Motor neuron (in vitro differentiated cells): ENCODE measurements at regions not wholly inside any gene's neighbourhood (a gene's known extent, or its start where the extent isn't known, plus 50 kb on each side); places are given as distances from the start of the nearest gene placed in this dataset.

Source experiments
- ATAC-seq, 8 experiments: fragments of 200-7000 bp; cut with Tn5 transposase; replicated peaks in 6 of 8; 2 replicates each; pipeline ENCODE4 v1.8.0; 2021; ENCODE audit warnings: mild to moderate bottlenecking in 8 of 8, moderate library complexity in 8 of 8
- H3K27ac ChIP-seq, 2 donors: fragments of 250-450 bp; sonication (Bioruptor Pico); 2 replicates each; pipeline ENCODE4 v1.9.0; 2021; ENCODE audit warnings: antibody characterized with exemption in 2 of 2, mild to moderate bottlenecking in 2 of 2, moderate library complexity in 1 of 2
- H3K4me1 ChIP-seq, 2 donors: fragments of 250-450 bp; sonication (Bioruptor Pico); replicated peaks in 1 of 2; 2 replicates each; pipeline ENCODE4 v1.6.1; 2021; ENCODE audit warnings: antibody characterized with exemption in 2 of 2, mild to moderate bottlenecking in 2 of 2, moderate library complexity in 1 of 2
- H3K4me3 ChIP-seq, 5 donors: fragments of 250-450 bp; sonication (Bioruptor Pico); 2 replicates each; pipeline ENCODE4 v1.9.0; 2021; ENCODE audit warnings: antibody characterized with exemption in 5 of 5, mild to moderate bottlenecking in 5 of 5, moderate library complexity in 4 of 5
- WGBS, 10 experiments: fragments of 450-650 bp; shearing (Covaris generic); methylation state at CpG; one replicate each; pipeline ENCODE4 v1.0.0; 2022; 5-methylcytosine and 5-hydroxymethylcytosine counted together
- in situ Hi-C, 9 experiments: fragments of 400-800 bp; cut with MboI; loops; one replicate each; pipeline ENCODE4 v1.15.0; 2021; ENCODE audit warnings: low sequenced_read_pairs in 9 of 9, low pct_unique_long_range_greater_than_20kb in 2 of 9; ENCODE audit not compliant: unreplicated experiment in 9 of 9

DNA sequence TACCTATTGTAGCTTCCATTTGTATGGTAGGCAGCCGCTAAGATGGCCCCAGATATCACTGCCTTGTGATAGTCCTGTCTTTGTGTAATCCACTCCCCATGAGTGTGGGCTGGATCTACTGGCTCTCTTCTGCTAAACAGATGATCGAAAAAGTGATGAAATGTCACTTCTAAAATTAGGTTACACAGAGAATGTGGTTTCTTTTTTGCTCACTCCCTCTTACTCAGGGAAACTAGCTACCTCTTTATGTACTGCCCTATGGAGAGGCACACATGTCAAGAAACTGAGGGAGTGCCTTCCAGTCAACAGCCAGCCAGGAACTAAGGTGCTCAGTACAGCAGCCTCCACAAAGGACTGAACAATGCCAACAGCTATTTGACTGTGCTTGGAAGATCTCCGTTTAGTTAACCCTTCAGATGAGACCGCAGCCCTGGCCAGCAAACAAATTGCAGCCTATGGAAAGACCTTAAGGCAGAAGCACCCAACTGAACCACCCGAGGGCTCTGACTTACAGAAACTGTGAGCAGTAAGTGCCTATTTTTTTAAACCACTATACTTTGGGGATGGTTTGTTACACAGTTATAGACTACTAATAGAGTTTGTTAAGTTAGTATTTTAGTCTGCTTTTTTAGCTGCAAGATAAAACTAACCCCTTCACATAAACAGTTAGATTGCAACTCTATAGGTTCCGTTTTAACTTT lies 113.2 kb upstream of the MAF start:
- H3K27ac ChIP-seq: no peak overlapping the region
- in situ Hi-C loops: no loop called here
- ATAC-seq: no peak
- H3K4me3 ChIP-seq: no peak overlapping the region
- WGBS, 10 experiments: 35 to 95% (median 80%) methylated on average over 1 to 5 of the region's 6 CpGs
- H3K4me1 ChIP-seq: no peaks in the 10 kb centered on the region

DNA sequence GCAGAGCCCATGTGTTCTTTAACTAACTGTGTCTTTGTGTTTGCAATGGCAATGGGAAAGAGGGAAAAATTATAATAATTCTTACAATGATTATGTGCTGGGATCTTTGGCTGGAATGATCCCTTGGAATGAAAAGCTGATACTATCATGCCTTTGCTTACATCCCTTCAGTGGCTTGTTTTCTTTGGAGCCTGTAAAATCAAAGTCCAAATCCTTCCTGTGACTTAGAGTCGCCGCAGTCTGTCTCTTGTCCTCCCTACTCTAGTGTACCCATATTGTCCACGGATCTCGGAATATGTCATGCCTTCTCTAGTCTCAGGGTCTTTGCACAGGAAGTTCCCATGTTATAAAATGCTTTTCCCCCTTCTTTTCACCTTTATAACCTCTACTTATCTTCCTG lies 111.7 kb upstream of the MAF start:
- WGBS, 10 experiments: 12 to 100% (median 80%) methylated on average over 2 to 4 of the region's 4 CpGs; no CpG with 5 or more reads in 3 of the 10 experiments
- ATAC-seq: no peak
- Histone ChIP-seq H3K4me1 (no peaks in the 10 kb centered on the region), H3K4me3 (no peak overlapping the region), H3K27ac (no peak overlapping the region)
- in situ Hi-C loops: no loop called here

DNA sequence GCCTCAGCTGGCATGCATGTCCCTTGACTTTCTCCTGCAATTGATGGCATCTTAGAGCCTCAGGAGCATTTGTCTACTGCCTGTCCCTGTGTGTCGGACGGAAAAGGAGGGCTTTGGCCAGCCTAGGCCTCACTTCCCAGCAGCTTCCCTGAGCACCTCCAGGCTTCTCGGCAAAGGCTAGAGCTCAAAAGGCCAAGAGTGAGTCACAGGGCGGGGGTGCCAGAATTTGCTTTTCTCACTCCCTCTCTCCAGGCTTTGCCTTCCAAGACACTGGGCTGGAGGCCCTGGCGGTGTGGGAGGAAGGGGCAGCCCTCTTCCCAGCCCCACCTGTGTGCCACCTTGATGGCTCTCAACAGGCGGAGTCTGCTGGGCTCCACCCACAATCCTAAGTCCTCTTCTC lies 107.3 kb upstream of the MAF start:
- WGBS, 10 experiments: 0 to 100% (median 76%) methylated on average over 2 to 3 of the region's 6 CpGs; no CpG with 5 or more reads in 6 of the 10 experiments
- Histone ChIP-seq H3K4me3 (no peak overlapping the region), H3K27ac (no peak overlapping the region), H3K4me1 (no peaks in the 10 kb centered on the region)
- in situ Hi-C loops: no loop called here
- ATAC-seq: peak in 3 of 8 experiments; percentile 79 to 99 (median 99)

DNA sequence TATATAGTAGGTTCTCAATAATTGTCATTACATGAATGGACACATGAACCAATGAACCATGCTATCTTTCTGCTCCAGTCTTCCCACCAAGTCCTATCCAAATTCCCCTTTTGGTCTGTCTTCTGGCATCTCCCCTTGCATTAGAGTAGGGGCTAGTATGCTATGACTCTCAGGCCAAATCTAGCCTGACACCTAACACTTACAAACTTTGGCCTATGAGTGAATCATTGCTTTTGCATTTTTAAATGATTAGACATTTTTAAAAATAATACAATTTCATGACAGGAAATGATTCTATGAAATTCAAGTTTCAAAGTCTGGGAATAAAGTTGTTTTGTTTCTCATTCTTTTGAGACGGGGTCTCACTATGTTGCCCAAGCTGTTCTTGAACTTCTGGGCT lies 102.5 kb upstream of the MAF start:
- ATAC-seq: no peak
- no peak overlapping the region for H3K27ac ChIP-seq
- H3K4me1 ChIP-seq: no peaks in the 10 kb centered on the region
- WGBS, 10 experiments: 57 to 100% (median 85%) methylated on average over 1 of the region's 1 CpG; no CpG with 5 or more reads in 4 of the 10 experiments
- in situ Hi-C loops: no loop called here
- H3K4me3 ChIP-seq: no peak overlapping the region

DNA sequence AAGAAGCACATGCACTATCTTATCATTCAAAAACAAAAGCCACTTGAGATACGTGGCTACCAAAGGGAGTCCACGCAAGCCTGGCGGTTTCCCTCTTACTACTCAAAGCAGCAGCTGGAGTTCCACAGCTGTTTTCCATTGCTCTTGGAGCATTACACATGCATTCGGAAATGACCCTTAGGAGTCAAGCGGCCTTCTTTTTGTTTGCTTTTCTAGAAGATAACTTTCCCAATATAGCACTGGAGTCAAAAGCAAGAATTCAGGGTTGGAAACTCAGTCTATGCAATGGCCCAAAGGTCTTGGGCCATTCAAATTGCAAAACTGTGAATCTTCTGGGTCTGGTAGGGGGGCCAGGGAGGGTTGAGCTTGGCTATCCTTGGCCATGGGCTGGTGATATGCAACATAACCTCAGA lies 97.8 kb upstream of the MAF start:
- ATAC-seq: no peak
- in situ Hi-C loops: no loop called here
- no peak overlapping the region for H3K4me3 ChIP-seq
- WGBS, 10 experiments: 5 to 97% (median 92%) methylated on average over 1 to 5 of the region's 5 CpGs; no CpG with 5 or more reads in 2 of the 10 experiments
- no peak overlapping the region for H3K27ac ChIP-seq
- no peaks in the 10 kb centered on the region for H3K4me1 ChIP-seq

DNA sequence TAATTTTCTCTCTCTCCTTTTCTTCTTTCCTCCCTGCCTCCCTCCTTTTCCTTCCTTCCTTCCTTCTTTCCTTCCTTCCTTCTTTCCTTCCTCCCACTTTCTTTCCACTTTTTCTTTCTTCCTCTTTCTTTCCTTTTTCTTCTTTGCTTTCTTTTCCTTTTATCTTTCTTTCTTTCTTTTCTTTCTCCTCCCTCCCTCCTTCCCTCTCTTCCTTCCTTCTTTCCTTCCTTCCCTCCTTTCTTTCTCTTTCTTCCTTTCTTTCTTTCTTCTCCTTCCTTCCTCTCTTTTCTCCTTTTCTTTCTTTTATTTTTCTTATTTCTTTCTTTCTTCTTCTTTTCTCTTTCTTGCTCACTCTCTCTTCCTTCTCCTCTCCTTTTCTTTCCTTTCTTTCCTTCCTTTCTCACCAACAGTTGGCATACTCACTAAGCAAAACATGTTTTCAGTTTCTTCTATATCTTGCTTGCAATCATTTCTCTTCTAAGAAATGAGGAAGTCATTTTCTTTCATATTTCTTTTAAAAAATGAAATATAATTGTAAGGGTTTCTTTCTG lies 97.1 kb upstream of the MAF start:
- in situ Hi-C loops: no loop called here
- no peaks in the 10 kb centered on the region for H3K4me1 ChIP-seq
- no peak overlapping the region for H3K4me3 ChIP-seq
- no peak overlapping the region for H3K27ac ChIP-seq
- ATAC-seq: no peak

DNA sequence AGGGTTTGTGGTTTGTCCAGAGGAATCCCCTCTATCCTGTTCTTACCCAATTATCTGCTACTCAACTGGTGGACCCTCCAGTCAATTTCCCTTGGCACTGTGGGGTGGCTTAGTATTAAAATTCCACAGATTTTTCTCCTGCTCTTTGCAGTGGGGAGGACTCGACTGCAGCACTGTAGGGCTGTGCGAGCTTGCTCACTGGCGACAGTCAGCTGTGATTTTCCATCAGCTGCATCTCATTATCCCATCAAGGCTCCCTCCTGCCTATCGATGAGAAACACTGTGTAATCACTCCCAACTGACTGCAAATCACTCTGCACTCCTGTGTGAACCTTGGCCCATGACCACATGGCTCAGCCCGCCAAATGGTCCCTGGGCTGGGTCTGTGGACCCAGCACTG lies 90.5 kb upstream of the MAF start:
- peak in 5 of 8 experiments; percentile 74 to 95 (median 90) for ATAC-seq

DNA sequence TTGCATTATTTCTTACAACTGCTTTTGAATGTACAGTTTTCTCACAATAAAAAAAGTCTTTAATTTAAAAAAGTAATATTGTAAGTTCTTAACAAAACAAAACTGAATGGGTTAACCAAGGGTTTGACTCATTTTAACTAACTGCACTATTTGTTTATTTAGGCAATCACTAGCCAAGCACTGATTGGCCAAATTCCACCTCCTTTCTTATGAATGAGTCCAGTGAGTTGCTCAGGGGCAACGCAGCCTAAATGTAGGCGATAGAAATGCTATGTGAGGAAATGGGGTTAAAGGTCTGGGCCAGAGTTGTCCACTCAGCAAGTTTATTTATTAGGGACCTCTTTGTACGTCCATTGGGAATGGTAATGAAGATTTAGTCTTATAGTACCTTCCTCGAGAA lies 89.6 kb upstream of the MAF start:
- no peak overlapping the region for H3K27ac ChIP-seq
- in situ Hi-C loops: no loop called here
- H3K4me1 ChIP-seq: no peaks in the 10 kb centered on the region
- H3K4me3 ChIP-seq: no peak overlapping the region
- 38 to 91% (median 82%) methylated on average over 1 to 4 of the region's 4 CpGs; no CpG with 5 or more reads in 2 of the 10 experiments for whole genome bisulfite sequencing, 10 experiments
- no peak for ATAC-seq

More for the DNA sequence above, 90.5 kb upstream of the MAF start:
- Histone ChIP-seq H3K4me1 (no peaks in the 10 kb centered on the region), H3K27ac (peak overlapping the region in 1 of 2 donors; percentile 12), H3K4me3 (no peak overlapping the region)
- in situ Hi-C loops: no loop called here
- WGBS, 10 experiments: 0 to 100% (median 70%) methylated on average over 1 to 5 of the region's 5 CpGs; no CpG with 5 or more reads in 2 of the 10 experiments

DNA sequence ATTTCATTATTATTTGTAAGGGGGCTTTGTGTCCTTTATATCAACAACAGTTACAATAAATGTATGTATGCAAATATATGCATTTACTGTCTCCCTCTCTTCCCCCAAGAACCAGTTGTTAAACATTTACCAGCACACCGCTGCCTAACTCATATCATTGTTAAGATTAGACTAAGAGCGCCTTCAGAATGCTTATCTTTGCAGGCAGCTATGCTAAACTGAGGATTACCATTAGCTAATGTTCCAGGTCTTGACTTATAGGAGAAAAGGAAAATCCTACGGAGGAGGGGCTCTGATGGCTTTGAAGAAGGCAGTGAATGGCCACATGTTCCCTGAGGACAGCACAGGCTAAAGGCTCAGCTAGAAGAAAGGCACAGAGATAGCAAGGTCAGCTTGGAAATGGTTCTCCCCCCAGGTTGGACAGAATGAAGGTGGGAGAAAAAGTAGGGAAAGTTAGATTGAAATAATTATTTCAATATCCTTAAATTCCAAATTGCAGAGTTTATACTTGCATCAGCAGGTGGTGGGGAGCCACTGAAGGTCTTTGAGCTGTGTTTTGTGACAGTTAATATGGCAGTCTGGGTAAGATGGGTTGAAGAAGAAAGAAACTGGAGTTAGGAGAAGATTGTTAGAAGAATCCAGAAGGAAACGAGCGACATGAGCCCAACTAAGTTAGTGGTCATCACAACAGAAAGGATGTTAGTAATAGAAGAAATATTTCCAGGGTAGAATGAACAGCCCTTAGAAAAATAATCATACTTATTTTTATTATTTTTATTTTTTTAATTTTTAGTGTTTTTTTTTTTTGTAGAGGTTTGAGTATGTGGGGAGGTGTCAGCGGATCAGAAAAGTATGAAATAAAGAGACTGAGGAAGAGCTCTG lies 87.0 kb upstream of the MAF start:
- Histone ChIP-seq H3K4me3 (no peak overlapping the region), H3K4me1 (no peaks in the 10 kb centered on the region), H3K27ac (no peak overlapping the region)
- ATAC-seq: no peak
- 44 to 100% (median 88%) methylated on average over 1 to 6 of the region's 6 CpGs for WGBS, 10 experiments
- in situ Hi-C loops: no loop called here

DNA sequence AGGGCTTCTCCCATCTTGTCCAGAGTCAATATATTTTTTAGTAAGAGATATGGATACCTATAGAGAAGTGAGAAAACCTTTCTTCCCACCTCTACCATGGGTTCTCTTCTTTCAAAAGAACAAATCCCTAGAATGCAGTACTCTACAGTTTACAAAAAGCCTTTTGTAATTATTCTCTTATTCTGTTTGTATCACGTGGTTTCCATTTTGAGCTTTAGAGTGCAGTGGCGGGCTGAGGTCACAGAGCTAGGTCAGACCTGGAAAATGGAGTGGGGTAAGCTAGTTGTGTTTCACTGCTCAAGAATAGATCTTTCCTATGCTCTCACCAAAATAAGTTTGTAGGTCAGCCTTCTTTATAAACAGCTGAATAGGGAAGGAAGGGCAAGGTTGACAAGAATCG lies 85.3 kb upstream of the MAF start:
- ATAC-seq: no peak
- Histone ChIP-seq H3K4me1 (no peaks in the 10 kb centered on the region), H3K4me3 (no peak overlapping the region), H3K27ac (no peak overlapping the region)
- in situ Hi-C loops: no loop called here
- WGBS, 10 experiments: 14 to 100% (median 89%) methylated on average over 1 to 3 of the region's 3 CpGs; no CpG with 5 or more reads in 3 of the 10 experiments

DNA sequence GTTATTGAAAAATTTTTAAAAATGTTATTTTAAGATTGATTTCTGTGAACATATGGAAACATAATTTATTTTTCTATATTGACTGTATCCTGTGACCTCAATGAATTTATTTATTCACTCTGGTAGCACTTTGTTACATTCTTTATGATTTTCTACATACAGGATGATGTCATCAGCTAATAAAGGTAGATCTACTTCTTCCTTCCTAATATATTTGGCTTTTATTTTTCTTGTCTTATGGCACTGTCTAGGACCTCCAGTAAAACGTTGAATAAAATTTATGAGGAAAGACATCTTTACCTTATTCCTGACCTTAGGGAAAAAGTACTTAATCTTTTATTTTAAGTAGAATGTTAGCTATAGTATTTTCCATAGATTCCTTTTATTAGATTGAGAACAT lies 78.8 kb upstream of the MAF start:
- Histone ChIP-seq H3K4me1 (no peaks in the 10 kb centered on the region), H3K4me3 (no peak overlapping the region), H3K27ac (no peak overlapping the region)
- in situ Hi-C loops: no loop called here
- ATAC-seq: no peak
- WGBS, 10 experiments: 0 to 100% (median 70%) methylated on average over 1 of the region's 1 CpG; no CpG with 5 or more reads in 1 of the 10 experiments

DNA sequence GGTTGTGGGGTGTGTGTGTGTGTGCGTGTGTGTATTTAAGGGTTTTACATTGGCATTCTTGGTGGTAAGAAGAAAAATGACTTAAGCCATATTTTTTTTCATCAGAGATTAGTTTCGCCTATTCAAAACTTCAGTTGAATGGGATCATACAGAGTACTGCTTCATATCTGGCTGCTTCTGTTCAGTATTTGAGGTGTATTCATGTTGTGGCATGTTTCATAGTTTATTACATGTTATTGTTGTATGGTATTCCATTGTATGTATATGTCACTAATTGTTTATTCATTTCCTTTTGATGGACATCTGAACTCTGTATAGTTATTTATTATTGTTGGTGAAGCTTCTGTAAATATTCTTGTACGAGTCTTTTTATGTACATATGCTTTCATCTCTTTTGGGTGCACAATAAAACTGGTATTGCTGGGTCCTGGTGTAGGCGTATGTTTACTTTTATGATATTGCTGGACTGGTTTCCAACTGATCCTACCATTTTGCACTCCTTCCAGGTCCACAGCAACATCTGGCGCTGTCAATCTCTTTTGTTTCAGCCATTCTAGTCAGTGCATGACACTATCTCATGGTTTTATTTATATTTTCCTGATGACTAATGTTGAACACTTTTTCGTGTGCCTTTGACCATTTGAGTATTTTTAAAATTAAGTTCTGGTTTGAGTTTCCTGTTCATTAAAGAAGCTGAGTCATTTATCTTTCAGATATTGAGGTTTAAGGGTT lies 77.4 kb upstream of the MAF start:
- WGBS, 10 experiments: 36 to 97% (median 79%) methylated on average over 2 to 6 of the region's 6 CpGs
- Histone ChIP-seq H3K4me3 (no peak overlapping the region), H3K4me1 (no peaks in the 10 kb centered on the region), H3K27ac (no peak overlapping the region)
- no peak for ATAC-seq
- in situ Hi-C loops: no loop called here

DNA sequence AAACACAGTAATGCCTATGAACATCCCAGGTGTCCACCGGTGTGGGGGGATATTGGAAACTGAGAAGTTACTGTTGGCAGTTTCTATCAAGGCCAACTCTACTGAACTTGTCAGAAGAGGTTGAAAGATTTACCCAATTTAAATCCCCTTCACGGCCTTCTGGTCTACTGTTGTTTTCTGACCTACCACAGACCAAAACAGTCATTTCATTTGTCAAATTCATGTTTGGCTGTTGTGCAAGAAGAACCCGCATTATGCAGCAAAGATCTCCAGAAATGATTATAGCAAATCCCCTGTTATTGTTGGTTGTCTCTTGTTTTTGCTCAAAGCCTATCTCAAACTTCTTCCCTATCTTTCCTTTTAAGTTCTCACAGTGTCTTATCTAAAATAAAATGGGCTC lies 73.1 kb upstream of the MAF start:
- no peak for ATAC-seq
- in situ Hi-C loops: no loop called here
- Histone ChIP-seq H3K4me1 (no peaks in the 10 kb centered on the region), H3K27ac (no peak overlapping the region), H3K4me3 (no peak overlapping the region)
- WGBS, 10 experiments: 39 to 100% (median 85%) methylated on average over 1 to 3 of the region's 3 CpGs; no CpG with 5 or more reads in 2 of the 10 experiments
